CD4-positive, alpha-beta T cell (primary cell): ENCODE measurements at regions not wholly inside any gene's neighbourhood (a gene's known extent, or its start where the extent isn't known, plus 50 kb on each side); places are given as distances from the start of the nearest gene placed in this dataset.

Source experiments
- ATAC-seq: fragments of 200-7000 bp; cut with Tn5 transposase; one replicate; pipeline ENCODE4 v1.10.0; 2022; ENCODE audit warnings: mild to moderate bottlenecking; ENCODE audit not compliant: poor library complexity
- CTCF ChIA-PET: fragments of 350-600 bp; sonication (Branson Sonifier 250); formaldehyde crosslinking; loops from one replicate; lab custom pipeline; 2021; ENCODE audit warnings: antibody characterized with exemption, inconsistent platforms; lab: Charles Lee
- POLR2A ChIA-PET: fragments of 350-600 bp; sonication (Branson Sonifier 250); formaldehyde crosslinking; loops from one replicate; lab custom pipeline; 2021; ENCODE audit warnings: antibody characterized with exemption, inconsistent platforms; lab: Charles Lee
- DNase-seq, 14 experiments: peaks; one replicate each; pipeline ENCODE4 v3.0.0-alpha.2; 2013 to 2020; ENCODE audit warnings: mixed read lengths in 2 of 14
- H3K27ac ChIP-seq, 2 donors: one replicate each; pipeline versions ENCODE4 v1.5.1 to v1.7.0; 2013; ENCODE audit warnings: low read length in 2 of 2, low read depth in 1 of 2, mild to moderate bottlenecking in 1 of 2
- H3K27me3 ChIP-seq, 2 experiments: 1 replicate in 1 of 2; 2 replicates in 1 of 2; pipeline versions ENCODE4 v1.6.1 to v1.7.0; 2013; ENCODE audit warnings: low read length in 2 of 2, control low read depth in 1 of 2, mild to moderate bottlenecking in 1 of 2, moderate library complexity in 1 of 2; ENCODE audit not compliant: insufficient read depth in 2 of 2, control insufficient read depth in 1 of 2
- H3K36me3 ChIP-seq: one replicate; pipeline ENCODE4 v1.6.1; 2013; ENCODE audit warnings: low read length, control low read depth; ENCODE audit not compliant: insufficient read depth
- H3K4me1 ChIP-seq: one replicate; pipeline ENCODE4 v1.6.1; 2013; ENCODE audit warnings: low read length, control low read depth; ENCODE audit not compliant: insufficient read depth
- H3K4me3 ChIP-seq: one replicate; pipeline ENCODE4 v1.5.1; 2013; ENCODE audit warnings: mild to moderate bottlenecking, low read length, moderate library complexity
- H3K9me3 ChIP-seq, 2 experiments: 1 replicate in 1 of 2; 2 replicates in 1 of 2; pipeline versions ENCODE4 v1.6.1 to v1.7.0; 2013; ENCODE audit warnings: low read length in 2 of 2, mild to moderate bottlenecking in 2 of 2, control low read depth in 1 of 2, moderate library complexity in 1 of 2; ENCODE audit not compliant: control insufficient read depth in 1 of 2, insufficient read depth in 1 of 2
- H3K27ac Mint-ChIP-seq: one replicate; pipeline ENCODE4 v1.8.0; 2020; ENCODE audit warnings: mixed read lengths
- H3K27me3 Mint-ChIP-seq: one replicate; pipeline ENCODE4 v1.8.0; 2021; ENCODE audit warnings: mixed read lengths
- H3K36me3 Mint-ChIP-seq: one replicate; pipeline ENCODE4 v1.8.0; 2021; ENCODE audit warnings: low read depth, mixed read lengths
- H3K4me1 Mint-ChIP-seq: one replicate; pipeline ENCODE4 v1.8.0; 2021; ENCODE audit warnings: low read depth, mixed read lengths
- H3K4me3 Mint-ChIP-seq: one replicate; pipeline ENCODE4 v1.8.0; 2020; ENCODE audit warnings: mild to moderate bottlenecking, mixed read lengths
- H3K9me3 Mint-ChIP-seq: one replicate; pipeline ENCODE4 v1.8.0; 2020; ENCODE audit warnings: mixed read lengths
- CTCF ChIP-seq: fragments of 200-600 bp; IDR thresholded peaks from one replicate; pipeline ENCODE4 v1.8.0; 2022; ENCODE audit warnings: antibody characterized with exemption, mild to moderate bottlenecking
- intact Hi-C, 2 experiments: fragments of 100-400 bp; cut with DNase I in 1 of 2; cut with micrococcal nuclease in 1 of 2; formaldehyde crosslinking; loops; one replicate each; pipeline versions ENCODE4 v1.15.1 to v1.9.0; 2023 to 2025; cut with DNase I, micrococcal nuclease

- Mint-ChIP-seq H3K9me3 (peaks cover 5% of the 10 kb centered on the region), H3K4me1 (no peaks in the 10 kb centered on the region), H3K4me3 (no peak overlapping the region), H3K27me3 (no peaks in the 10 kb centered on the region), H3K27ac (no peak overlapping the region), H3K36me3 (no peaks in the 10 kb centered on the region)
- H3K27me3 ChIP-seq: no peaks in the 10 kb centered on the region
- CTCF ChIA-PET: no interaction called here
- H3K4me1 ChIP-seq: no peaks in the 10 kb centered on the region
- H3K27ac ChIP-seq: no peak overlapping the region
- H3K36me3 ChIP-seq: no peaks in the 10 kb centered on the region
- H3K4me3 ChIP-seq: no peak overlapping the region
- no peak for DNase-seq
- no peak for TF ChIP-seq CTCF
- H3K9me3 ChIP-seq: peaks cover 0 to 15% of the 10 kb centered on the region in 2 experiments
- ATAC-seq: no peak
- intact Hi-C loops: no loop called here
- POLR2A ChIA-PET: no interaction called here
Measured at GRCh38 chr12:30151831-30152230, 368.1 kb upstream of the TMTC1 start.

- H3K27me3 Mint-ChIP-seq: no peaks in the 10 kb centered on the region
- H3K27ac ChIP-seq: no peak overlapping the region
- no peak for TF ChIP-seq CTCF
- H3K27ac Mint-ChIP-seq: no peak overlapping the region
- H3K9me3 ChIP-seq: peaks cover 0 to 7% of the 10 kb centered on the region in 2 experiments
- CTCF ChIA-PET: no interaction called here
- H3K27me3 ChIP-seq: no peaks in the 10 kb centered on the region
- intact Hi-C loops: no loop called here
- no peaks in the 10 kb centered on the region for H3K36me3 Mint-ChIP-seq
- H3K9me3 Mint-ChIP-seq: no peaks in the 10 kb centered on the region
- no peaks in the 10 kb centered on the region for H3K4me1 Mint-ChIP-seq
- H3K4me3 ChIP-seq: no peak overlapping the region
- POLR2A ChIA-PET: no interaction called here
- no peaks in the 10 kb centered on the region for H3K4me1 ChIP-seq
- H3K36me3 ChIP-seq: no peaks in the 10 kb centered on the region
- ATAC-seq (no peak), DNase-seq (no peak)
- no peak overlapping the region for H3K4me3 Mint-ChIP-seq
Measured at GRCh38 chr12:30146561-30146960, 362.8 kb upstream of the TMTC1 start.

- no peak overlapping the region for H3K4me3 Mint-ChIP-seq
- no peaks in the 10 kb centered on the region for H3K27me3 Mint-ChIP-seq
- no peak for TF ChIP-seq CTCF
- no peak overlapping the region for H3K27ac ChIP-seq
- H3K4me3 ChIP-seq: no peak overlapping the region
- intact Hi-C loops: no loop called here
- ChIA-PET CTCF (no interaction called here), POLR2A (no interaction called here)
- no peaks in the 10 kb centered on the region for H3K36me3 Mint-ChIP-seq
- H3K36me3 ChIP-seq: no peaks in the 10 kb centered on the region
- no peak overlapping the region for H3K27ac Mint-ChIP-seq
- no peaks in the 10 kb centered on the region for H3K4me1 ChIP-seq
- DNase-seq (no peak), ATAC-seq (no peak)
- H3K27me3 ChIP-seq: no peaks in the 10 kb centered on the region
- H3K9me3 ChIP-seq: peaks cover 0 to 4% of the 10 kb centered on the region in 2 experiments
- H3K9me3 Mint-ChIP-seq: no peaks in the 10 kb centered on the region
- H3K4me1 Mint-ChIP-seq: no peaks in the 10 kb centered on the region
Measured at GRCh38 chr12:30145684-30146032, 361.9 kb upstream of the TMTC1 start.
